Uterus (tissue), 3 donors: ENCODE measurements at regions not wholly inside any gene's neighbourhood (a gene's known extent, or its start where the extent isn't known, plus 50 kb on each side); places are given as distances from the start of the nearest gene placed in this dataset.
"Not testable (repeated sequence)": the region's sequence is repeated elsewhere in the genome, so short reads cannot be mapped to it uniquely, and the experiment has no call there.

ENCODE experiments used
- DNase-seq, 2 donors: peaks; one replicate each; pipeline ENCODE4 v3.0.0-alpha.2; 2019 to 2020
- H3K27ac ChIP-seq, 2 donors: fragments of 200-600 bp; sonication (generic); 1 replicate in 1 of 2; 2 replicates in 1 of 2; pipeline ENCODE4 v1.5.1; 2016 to 2018
- H3K27me3 ChIP-seq, 2 donors: fragments of 200-600 bp; sonication (generic); one replicate each; pipeline ENCODE4 v1.5.1; 2018 to 2019; ENCODE audit warnings: control low read depth in 1 of 2
- H3K36me3 ChIP-seq, 2 donors: fragments of 200-600 bp; sonication (generic); one replicate each; pipeline ENCODE4 v1.5.1; 2019; ENCODE audit warnings: control low read depth in 1 of 2
- H3K4me1 ChIP-seq, 2 donors: fragments of 200-600 bp; sonication (generic); one replicate each; pipeline ENCODE4 v1.5.1; 2018 to 2019; ENCODE audit warnings: control low read depth in 1 of 2
- H3K4me3 ChIP-seq, 2 donors: fragments of 200-600 bp; sonication (generic); 1 replicate in 1 of 2; 2 replicates in 1 of 2; pipeline ENCODE4 v1.5.1; 2018 to 2019; ENCODE audit warnings: mild to moderate bottlenecking in 1 of 2
- H3K9me3 ChIP-seq, 2 donors: fragments of 200-600 bp; sonication (generic); one replicate each; pipeline ENCODE4 v1.5.1; 2019; ENCODE audit warnings: control low read depth in 1 of 2
- CTCF ChIP-seq, 4 experiments: fragments of 200-600 bp in 2 of 4; fragments of 450-650 bp in 2 of 4; sonication (generic) in 2 of 4; IDR thresholded peaks; one replicate each; pipeline ENCODE4 v1.5.1; 2016 to 2019; ENCODE audit warnings: antibody characterized with exemption in 4 of 4, mild to moderate bottlenecking in 2 of 4, moderate library complexity in 1 of 4
- POLR2A ChIP-seq, 2 donors: fragments of 450-650 bp; IDR thresholded peaks; one replicate each; pipeline ENCODE4 v1.6.1; 2016; ENCODE audit warnings: antibody characterized with exemption in 2 of 2, mild to moderate bottlenecking in 1 of 2, moderate library complexity in 1 of 2
- intact Hi-C: fragments of 100-400 bp; cut with DNase I; formaldehyde crosslinking; loops from one replicate; pipeline ENCODE4 v1.15.1; 2023; ENCODE audit warnings: low total_unique reads
- donor health status: DM: yes; HTN: yes; CAD: no.

- Histone ChIP-seq H3K4me1 (no peaks in the 10 kb centered on the region), H3K27ac (no peak overlapping the region), H3K9me3 (no peaks in the 10 kb centered on the region), H3K4me3 (no peak overlapping the region), H3K36me3 (no peaks in the 10 kb centered on the region), H3K27me3 (no peaks in the 10 kb centered on the region)
- no peak for TF ChIP-seq POLR2A (IDR thresholded peaks at IDR 0.05)
- TF ChIP-seq CTCF (IDR thresholded peaks at IDR 0.05): no peak
- intact Hi-C loops: no loop called here
- no peak for DNase-seq
Measured at GRCh38 chr6:23841116-23841515, 284.9 kb upstream of the NRSN1 start.

- Histone ChIP-seq H3K4me1 (no peaks in the 10 kb centered on the region), H3K27ac (no peak overlapping the region), H3K27me3 (no peaks in the 10 kb centered on the region), H3K36me3 (no peaks in the 10 kb centered on the region), H3K9me3 (no peaks in the 10 kb centered on the region), H3K4me3 (no peak overlapping the region)
- intact Hi-C loops: no loop called here
- TF ChIP-seq CTCF (IDR thresholded peaks at IDR 0.05) (no peak), POLR2A (IDR thresholded peaks at IDR 0.05) (no peak)
- DNase-seq: no peak
Measured at GRCh38 chr6:23842760-23843159, 283.3 kb upstream of the NRSN1 start.

- intact Hi-C loops: no loop called here
- no peaks in the 10 kb centered on the region for H3K9me3 ChIP-seq
- no peak overlapping the region for H3K27ac ChIP-seq
Measured at GRCh38 chr6:23851522-23851921, 274.5 kb upstream of the NRSN1 start.

GRCh38 chr6:23853566-23854133 lies 272.4 kb upstream of the NRSN1 start:
- DNase-seq, H3K36me3 ChIP-seq, intact Hi-C loops, H3K4me1 ChIP-seq, H3K4me3 ChIP-seq, H3K9me3 ChIP-seq, H3K27me3 ChIP-seq, H3K27ac ChIP-seq: not testable (repeated sequence)

More at GRCh38 chr6:23851522-23851921, 274.5 kb upstream of the NRSN1 start:
- DNase-seq: no peak
- Histone ChIP-seq H3K27me3 (no peaks in the 10 kb centered on the region), H3K36me3 (no peaks in the 10 kb centered on the region), H3K4me3 (no peak overlapping the region), H3K4me1 (no peaks in the 10 kb centered on the region)
- TF ChIP-seq POLR2A (IDR thresholded peaks at IDR 0.05): no peak
- no peak for TF ChIP-seq CTCF (IDR thresholded peaks at IDR 0.05)

- H3K36me3 ChIP-seq, DNase-seq, H3K9me3 ChIP-seq, H3K27ac ChIP-seq, H3K27me3 ChIP-seq, H3K4me3 ChIP-seq, intact Hi-C loops, H3K4me1 ChIP-seq: not testable (repeated sequence)
Measured at GRCh38 chr6:23854154-23854553, 271.9 kb upstream of the NRSN1 start.

- TF ChIP-seq CTCF (IDR thresholded peaks at IDR 0.05): no peak
- no peak for TF ChIP-seq POLR2A (IDR thresholded peaks at IDR 0.05)
- Histone ChIP-seq H3K9me3 (no peaks in the 10 kb centered on the region), H3K4me1 (no peaks in the 10 kb centered on the region), H3K27ac (no peak overlapping the region), H3K27me3 (no peaks in the 10 kb centered on the region), H3K36me3 (no peaks in the 10 kb centered on the region), H3K4me3 (no peak overlapping the region)
- intact Hi-C loops: no loop called here
- no peak for DNase-seq
Measured at GRCh38 chr6:23855497-23856116, 270.4 kb upstream of the NRSN1 start.
